SK-N-SH (cell line): ENCODE measurements at regions not wholly inside any gene's neighbourhood (a gene's known extent, or its start where the extent isn't known, plus 50 kb on each side); places are given as distances from the start of the nearest gene placed in this dataset.

Experiments
- CTCF ChIA-PET: fragments of 300-600, 350-600 bp; formaldehyde crosslinking; extraction: SDS; loops from one replicate; lab custom pipeline; 2021; lab: Yijun Ruan, JAX
- POLR2A ChIA-PET: fragments of 350-600 bp; sonication (Branson Sonifier 250); formaldehyde crosslinking; extraction: SDS; loops from one replicate; lab custom pipeline; 2020; ENCODE audit warnings: antibody characterized with exemption, inconsistent platforms; lab: Yijun Ruan, JAX
- DNase-seq: peaks from one replicate; pipeline ENCODE4 v3.0.0; 2012
- H2AFZ ChIP-seq: fragments of 200-600 bp; sonication (generic); 2 replicates; pipeline ENCODE4 v1.8.1; 2016; ENCODE audit warnings: antibody characterized with exemption, mild to moderate bottlenecking, low read depth
- H3F3A ChIP-seq: fragments of 200-600 bp; sonication (generic); replicated peaks from 2 replicates; pipeline ENCODE3; 2016; ENCODE audit warnings: antibody characterized with exemption, mild to moderate bottlenecking; ENCODE audit not compliant: insufficient read depth
- H3K27ac ChIP-seq, 2 experiments: fragments of 200-500 bp in 1 of 2; fragments of 200-600 bp in 1 of 2; sonication (Bioruptor generic) in 1 of 2; sonication (generic), shearing (Covaris generic) in 1 of 2; 2 replicates each; pipeline versions ENCODE4 v1.5.1 to v1.6.1; 2014 to 2016; ENCODE audit warnings: low read depth in 2 of 2, inconsistent platforms in 1 of 2, low read length in 1 of 2, mild to moderate bottlenecking in 1 of 2, mixed read lengths in 1 of 2
- H3K27me3 ChIP-seq: fragments of 200-600 bp; sonication (generic), shearing (Covaris generic); 2 replicates; pipeline ENCODE4 v1.6.1; 2016; ENCODE audit warnings: mixed run types; ENCODE audit not compliant: insufficient read depth
- H3K36me3 ChIP-seq, 2 experiments: fragments of 200-500 bp in 1 of 2; fragments of 200-600 bp in 1 of 2; sonication (Bioruptor generic) in 1 of 2; sonication (generic) in 1 of 2; replicated peaks in 1 of 2; 2 replicates each; pipeline versions ENCODE3 to v1.5.1; 2014 to 2016; ENCODE audit warnings: low read length in 1 of 2, mild to moderate bottlenecking in 1 of 2; ENCODE audit not compliant: insufficient read depth in 2 of 2, control insufficient read depth in 1 of 2
- H3K4me1 ChIP-seq, 2 experiments: fragments of 200-500 bp in 1 of 2; fragments of 200-600 bp in 1 of 2; sonication (Bioruptor generic) in 1 of 2; sonication (generic), shearing (Covaris generic) in 1 of 2; 2 replicates each; pipeline versions ENCODE4 v1.5.1 to v1.6.1; 2014 to 2016; ENCODE audit warnings: low read depth in 1 of 2, low read length in 1 of 2, mixed run types in 1 of 2; ENCODE audit not compliant: insufficient read depth in 2 of 2, control insufficient read depth in 1 of 2
- H3K4me2 ChIP-seq: fragments of 200-600 bp; sonication (generic), shearing (Covaris generic); 2 replicates; pipeline ENCODE4 v1.6.1; 2017; ENCODE audit warnings: mixed run types
- H3K4me3 ChIP-seq, 2 experiments: fragments of 200-500 bp in 1 of 2; fragments of 200-600 bp in 1 of 2; sonication (Bioruptor generic) in 1 of 2; sonication (generic), shearing (Covaris generic) in 1 of 2; 2 replicates each; pipeline versions ENCODE4 v1.5.1 to v1.8.1; 2014 to 2016; ENCODE audit warnings: low read depth in 2 of 2, inconsistent platforms in 1 of 2, low read length in 1 of 2, mild to moderate bottlenecking in 1 of 2, mixed read lengths in 1 of 2, moderate library complexity in 1 of 2
- H3K79me2 ChIP-seq: fragments of 200-600 bp; sonication (generic); 2 replicates; pipeline ENCODE4 v1.8.1; 2017; ENCODE audit warnings: mild to moderate bottlenecking; ENCODE audit not compliant: insufficient read depth
- H3K9ac ChIP-seq: fragments of 200-600 bp; sonication (generic); 2 replicates; pipeline ENCODE4 v1.6.1; 2017; ENCODE audit warnings: mixed run types
- H3K9me2 ChIP-seq: fragments of 200-600 bp; sonication (generic); 2 replicates; pipeline ENCODE4 v1.6.1; 2017; ENCODE audit warnings: mixed run types
- H3K9me3 ChIP-seq: fragments of 200-600 bp; sonication (generic); 2 replicates; pipeline ENCODE4 v1.6.1; 2017; ENCODE audit warnings: mixed run types, mild to moderate bottlenecking, moderate library complexity
- H4K20me1 ChIP-seq: fragments of 200-600 bp; sonication (generic); 2 replicates; pipeline ENCODE4 v1.6.1; 2017; ENCODE audit warnings: mild to moderate bottlenecking, mixed run types; ENCODE audit not compliant: insufficient read depth
- EP300 ChIP-seq, 2 experiments: IDR thresholded peaks; 2 replicates each; pipeline versions ENCODE4 v1.4.0 to v1.6.1; 2012; ENCODE audit warnings: borderline replicate concordance in 1 of 2, low read depth in 1 of 2, low read length in 1 of 2
- FOSL2 ChIP-seq: IDR thresholded peaks from 2 replicates; pipeline ENCODE4 v1.4.0; 2012; ENCODE audit warnings: low read depth, mild to moderate bottlenecking, moderate library complexity, borderline replicate concordance
- FOXJ3 ChIP-seq: sonication (generic); formaldehyde crosslinking; IDR thresholded peaks from 2 replicates; pipeline ENCODE4 v1.5.1; 2020; ENCODE audit warnings: mild to moderate bottlenecking, missing genetic modification reagents
- NFIC ChIP-seq: IDR thresholded peaks from 2 replicates; pipeline ENCODE4 v1.4.0; 2012; ENCODE audit warnings: borderline replicate concordance
- RAD21 ChIP-seq: IDR thresholded peaks from 2 replicates; pipeline ENCODE4 v1.6.1; 2012; ENCODE audit warnings: mild to moderate bottlenecking, low read length
- TCF12 ChIP-seq: IDR thresholded peaks from 2 replicates; pipeline ENCODE4 v1.4.0; 2012
- WGBS: methylation state at CpG from one replicate; pipeline ENCODE4 v1.1.6; 2017; ENCODE audit warnings: low lambda C conversion rate; 5-methylcytosine and 5-hydroxymethylcytosine counted together
- TF ChIP-seq, protein P1 (sequence below): fragments of 150-350 bp; IDR thresholded peaks from 2 replicates; pipeline ENCODE4 v1.6.1; 2016; ENCODE audit warnings: mild to moderate bottlenecking, low read depth, low read length
- TF ChIP-seq, protein P2 (sequence below): IDR thresholded peaks from 2 replicates; pipeline ENCODE4 v1.6.1; 2012; ENCODE audit warnings: mild to moderate bottlenecking, low read depth, low read length, moderate library complexity
- TF ChIP-seq, protein P3 (sequence below): fragments of 200-600 bp; sonication (generic); IDR thresholded peaks from 2 replicates; pipeline ENCODE4 v1.6.1; 2017; ENCODE audit warnings: antibody characterized with exemption, mild to moderate bottlenecking, moderate library complexity

DNA sequence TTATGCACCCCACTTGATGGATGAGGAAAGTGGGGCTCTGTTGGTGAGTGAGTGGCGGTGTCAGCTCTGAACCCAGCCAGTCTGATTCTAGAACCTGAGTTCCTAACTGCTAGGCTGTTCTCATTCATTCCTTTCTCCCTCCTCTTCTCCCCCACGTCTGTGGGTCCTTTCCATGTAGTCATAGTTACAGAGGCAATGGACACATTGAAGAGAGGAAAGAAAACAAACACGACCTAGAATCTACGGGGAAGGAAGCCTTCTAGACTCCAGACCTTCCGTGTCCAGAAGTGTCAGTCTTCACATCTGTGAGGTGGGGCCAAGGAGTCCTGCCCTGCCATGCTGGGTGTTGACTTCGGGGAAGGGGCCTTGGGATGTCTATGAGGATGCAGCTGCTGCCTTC, 115.8 kb upstream of the WNT4 start:
- WGBS = 48% methylated on average over 6 of the region's 6 CpGs
- H3F3A ChIP-seq = no peaks in the 10 kb centered on the region
- no peak overlapping the region for H2AFZ ChIP-seq
- POLR2A ChIA-PET = no interaction called here
- no peaks in the 10 kb centered on the region for H3K79me2 ChIP-seq
- H3K27me3 ChIP-seq = peaks cover 7% of the 10 kb centered on the region
- no peaks in the 10 kb centered on the region for H3K9me3 ChIP-seq
- no peak overlapping the region for H3K4me3 ChIP-seq
- peaks cover 0 to 19% of the 10 kb centered on the region in 2 experiments; a peak in 1 of 4 replicates for H3K4me1 ChIP-seq
- H3K4me2 ChIP-seq = no peak overlapping the region
- CTCF ChIA-PET = interaction anchor here (0.9 kb wide), 1 partner anchor 17 kb away, joined by 3 read pairs; no protein-coding TSS in a partner anchor
- H3K27ac ChIP-seq = no peak overlapping the region
- no peak overlapping the region for H3K9ac ChIP-seq
- H4K20me1 ChIP-seq = no peaks in the 10 kb centered on the region
- no peak for TF ChIP-seq EP300 (IDR thresholded peaks at IDR 0.05; ENCODE audit: borderline replicate concordance in 1 of 2, low read depth in 1 of 2, low read length in 1 of 2)
- TF ChIP-seq FOSL2 = no peak
- TF ChIP-seq TCF12 = no peak
- TF ChIP-seq, protein P1, sequence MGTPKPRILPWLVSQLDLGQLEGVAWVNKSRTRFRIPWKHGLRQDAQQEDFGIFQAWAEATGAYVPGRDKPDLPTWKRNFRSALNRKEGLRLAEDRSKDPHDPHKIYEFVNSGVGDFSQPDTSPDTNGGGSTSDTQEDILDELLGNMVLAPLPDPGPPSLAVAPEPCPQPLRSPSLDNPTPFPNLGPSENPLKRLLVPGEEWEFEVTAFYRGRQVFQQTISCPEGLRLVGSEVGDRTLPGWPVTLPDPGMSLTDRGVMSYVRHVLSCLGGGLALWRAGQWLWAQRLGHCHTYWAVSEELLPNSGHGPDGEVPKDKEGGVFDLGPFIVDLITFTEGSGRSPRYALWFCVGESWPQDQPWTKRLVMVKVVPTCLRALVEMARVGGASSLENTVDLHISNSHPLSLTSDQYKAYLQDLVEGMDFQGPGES = no peak
- TF ChIP-seq, protein P2, sequence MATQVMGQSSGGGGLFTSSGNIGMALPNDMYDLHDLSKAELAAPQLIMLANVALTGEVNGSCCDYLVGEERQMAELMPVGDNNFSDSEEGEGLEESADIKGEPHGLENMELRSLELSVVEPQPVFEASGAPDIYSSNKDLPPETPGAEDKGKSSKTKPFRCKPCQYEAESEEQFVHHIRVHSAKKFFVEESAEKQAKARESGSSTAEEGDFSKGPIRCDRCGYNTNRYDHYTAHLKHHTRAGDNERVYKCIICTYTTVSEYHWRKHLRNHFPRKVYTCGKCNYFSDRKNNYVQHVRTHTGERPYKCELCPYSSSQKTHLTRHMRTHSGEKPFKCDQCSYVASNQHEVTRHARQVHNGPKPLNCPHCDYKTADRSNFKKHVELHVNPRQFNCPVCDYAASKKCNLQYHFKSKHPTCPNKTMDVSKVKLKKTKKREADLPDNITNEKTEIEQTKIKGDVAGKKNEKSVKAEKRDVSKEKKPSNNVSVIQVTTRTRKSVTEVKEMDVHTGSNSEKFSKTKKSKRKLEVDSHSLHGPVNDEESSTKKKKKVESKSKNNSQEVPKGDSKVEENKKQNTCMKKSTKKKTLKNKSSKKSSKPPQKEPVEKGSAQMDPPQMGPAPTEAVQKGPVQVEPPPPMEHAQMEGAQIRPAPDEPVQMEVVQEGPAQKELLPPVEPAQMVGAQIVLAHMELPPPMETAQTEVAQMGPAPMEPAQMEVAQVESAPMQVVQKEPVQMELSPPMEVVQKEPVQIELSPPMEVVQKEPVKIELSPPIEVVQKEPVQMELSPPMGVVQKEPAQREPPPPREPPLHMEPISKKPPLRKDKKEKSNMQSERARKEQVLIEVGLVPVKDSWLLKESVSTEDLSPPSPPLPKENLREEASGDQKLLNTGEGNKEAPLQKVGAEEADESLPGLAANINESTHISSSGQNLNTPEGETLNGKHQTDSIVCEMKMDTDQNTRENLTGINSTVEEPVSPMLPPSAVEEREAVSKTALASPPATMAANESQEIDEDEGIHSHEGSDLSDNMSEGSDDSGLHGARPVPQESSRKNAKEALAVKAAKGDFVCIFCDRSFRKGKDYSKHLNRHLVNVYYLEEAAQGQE = no peak
- TF ChIP-seq FOXJ3 (CRISPR knock-in tag) = no peak
- no peak for TF ChIP-seq NFIC
- TF ChIP-seq, protein P3, sequence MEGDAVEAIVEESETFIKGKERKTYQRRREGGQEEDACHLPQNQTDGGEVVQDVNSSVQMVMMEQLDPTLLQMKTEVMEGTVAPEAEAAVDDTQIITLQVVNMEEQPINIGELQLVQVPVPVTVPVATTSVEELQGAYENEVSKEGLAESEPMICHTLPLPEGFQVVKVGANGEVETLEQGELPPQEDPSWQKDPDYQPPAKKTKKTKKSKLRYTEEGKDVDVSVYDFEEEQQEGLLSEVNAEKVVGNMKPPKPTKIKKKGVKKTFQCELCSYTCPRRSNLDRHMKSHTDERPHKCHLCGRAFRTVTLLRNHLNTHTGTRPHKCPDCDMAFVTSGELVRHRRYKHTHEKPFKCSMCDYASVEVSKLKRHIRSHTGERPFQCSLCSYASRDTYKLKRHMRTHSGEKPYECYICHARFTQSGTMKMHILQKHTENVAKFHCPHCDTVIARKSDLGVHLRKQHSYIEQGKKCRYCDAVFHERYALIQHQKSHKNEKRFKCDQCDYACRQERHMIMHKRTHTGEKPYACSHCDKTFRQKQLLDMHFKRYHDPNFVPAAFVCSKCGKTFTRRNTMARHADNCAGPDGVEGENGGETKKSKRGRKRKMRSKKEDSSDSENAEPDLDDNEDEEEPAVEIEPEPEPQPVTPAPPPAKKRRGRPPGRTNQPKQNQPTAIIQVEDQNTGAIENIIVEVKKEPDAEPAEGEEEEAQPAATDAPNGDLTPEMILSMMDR = no peak
- TF ChIP-seq RAD21 = no peak
- no peaks in the 10 kb centered on the region for H3K9me2 ChIP-seq
- H3K36me3 ChIP-seq = no peaks in the 10 kb centered on the region
- no peak for DNase-seq
